HG03159 (cell line): ENCODE measurements at regions not wholly inside any gene's neighbourhood (a gene's known extent, or its start where the extent isn't known, plus 50 kb on each side); places are given as distances from the start of the nearest gene placed in this dataset.

Experiments used
- ATAC-seq: cut with Tn5 transposase; IDR thresholded peaks from one replicate; pipeline ENCODE4 v1.9.1; 2021; ENCODE audit warnings: mild to moderate bottlenecking, moderate library complexity; ENCODE audit not compliant: unreplicated experiment

- ATAC-seq, result no peak
Measured at GRCh38 chr4:122555216-122555615, 65.7 kb downstream of the IL21 start.

DNA sequence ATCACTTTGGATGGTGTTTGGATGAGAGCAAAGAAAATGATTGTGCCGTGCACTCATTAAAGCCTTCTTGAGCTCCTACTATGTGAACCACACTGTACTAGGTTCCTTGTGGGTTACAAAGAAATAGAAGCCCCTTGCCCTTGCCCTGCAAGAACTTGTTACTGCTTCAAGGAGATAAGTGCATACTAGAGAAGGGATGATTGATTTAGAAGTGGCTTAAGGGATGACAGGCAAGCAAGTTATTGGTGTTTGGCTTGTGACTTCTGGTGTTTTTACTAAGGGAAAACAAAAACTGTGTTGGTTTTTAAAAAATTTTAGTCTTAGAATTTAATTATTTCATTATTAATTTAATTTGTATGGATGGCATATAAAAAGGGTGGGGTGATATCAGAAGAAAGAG, 67.4 kb downstream of the IL21 start:
- ATAC-seq, result no peak

- ATAC-seq, result no peak
Measured at GRCh38 chr4:122552898-122553297, 68.0 kb downstream of the IL21 start.

GRCh38 chr4:122548886-122549630, 71.8 kb downstream of the IL21 start:
- no peak for ATAC-seq

GRCh38 chr4:122548452-122548851, 72.4 kb downstream of the IL21 start:
- ATAC-seq, result no peak

DNA sequence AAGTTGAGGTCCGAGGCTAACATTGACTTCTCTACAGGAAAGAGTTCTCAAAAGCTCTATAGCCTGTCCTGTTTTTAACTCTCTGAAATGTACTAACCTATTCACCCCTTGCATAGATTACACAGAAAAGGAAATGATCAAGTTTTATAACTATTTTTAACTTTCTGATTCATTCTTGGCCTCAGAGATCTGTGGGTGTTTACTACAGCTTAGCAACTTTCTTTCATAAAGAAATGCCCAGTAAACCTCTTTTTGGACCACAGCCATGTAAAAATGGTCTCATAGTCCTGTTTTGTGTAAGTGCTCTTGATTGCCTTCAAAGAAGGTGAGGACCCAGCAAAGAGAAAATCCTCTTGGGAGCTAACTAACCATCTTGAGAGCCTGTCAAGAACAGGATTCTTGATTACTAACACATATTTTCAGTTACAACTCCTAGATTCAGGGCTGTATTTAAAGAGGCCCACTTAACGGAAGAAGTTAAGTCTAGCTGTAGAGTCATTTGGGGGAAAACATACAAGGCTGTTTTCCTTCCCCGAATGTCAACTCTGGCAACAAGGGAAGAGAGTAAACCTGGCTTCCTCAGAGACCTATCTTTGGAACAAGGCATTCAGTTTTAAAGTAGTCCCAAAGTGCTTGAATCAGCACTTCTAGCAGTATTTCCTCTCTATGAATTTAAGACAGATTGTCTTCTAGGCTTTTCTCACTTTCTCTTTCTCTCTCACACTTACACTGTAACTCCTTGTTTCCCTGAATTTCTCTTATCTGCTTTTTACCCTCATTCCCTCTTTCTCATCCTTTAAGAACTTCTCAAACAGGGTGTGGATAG, 78.2 kb downstream of the IL21 start:
- ATAC-seq, result peak; percentile 85

DNA sequence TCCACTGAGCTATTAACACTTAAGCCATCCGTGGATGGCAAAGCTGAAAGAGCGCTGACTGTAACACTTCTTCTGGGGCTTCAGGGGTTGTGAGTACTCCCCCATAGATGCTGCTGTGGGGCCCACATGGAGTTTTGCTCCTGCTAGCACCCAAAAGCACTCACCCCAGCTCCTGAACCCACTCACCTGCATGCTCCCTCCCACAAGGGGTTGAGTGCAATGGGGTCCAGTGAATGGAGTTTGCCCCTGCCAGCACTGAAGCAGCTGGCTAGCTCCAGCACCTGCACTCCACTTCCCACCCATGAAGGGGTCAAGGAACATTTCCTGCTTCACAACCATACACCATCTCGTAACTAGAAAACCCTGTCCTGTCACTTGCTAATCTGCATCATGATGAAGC, 78.9 kb downstream of the IL21 start:
- ATAC-seq, result peak; percentile 21

DNA sequence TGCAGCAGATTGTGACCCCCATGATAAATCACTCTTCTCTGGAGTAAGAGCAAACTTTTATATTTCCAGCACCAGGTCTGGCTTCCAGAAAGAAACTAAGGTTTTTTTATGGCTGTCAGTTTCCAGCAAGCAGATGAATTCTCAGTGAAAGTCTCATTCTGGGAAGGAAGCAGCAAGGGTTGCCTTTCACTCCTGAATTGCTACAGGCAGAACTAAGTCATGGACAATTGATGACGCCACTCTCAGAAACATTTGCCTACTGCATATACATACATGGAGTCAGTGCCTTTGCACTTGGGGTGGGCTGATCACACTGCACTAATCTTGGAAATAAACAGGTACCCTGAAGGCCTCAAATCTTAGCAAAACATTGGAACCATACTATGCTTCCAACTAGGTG, 80.0 kb downstream of the IL21 start:
- ATAC-seq, result no peak

GRCh38 chr4:122539861-122540465, 80.9 kb downstream of the IL21 start:
- ATAC-seq, result no peak

DNA sequence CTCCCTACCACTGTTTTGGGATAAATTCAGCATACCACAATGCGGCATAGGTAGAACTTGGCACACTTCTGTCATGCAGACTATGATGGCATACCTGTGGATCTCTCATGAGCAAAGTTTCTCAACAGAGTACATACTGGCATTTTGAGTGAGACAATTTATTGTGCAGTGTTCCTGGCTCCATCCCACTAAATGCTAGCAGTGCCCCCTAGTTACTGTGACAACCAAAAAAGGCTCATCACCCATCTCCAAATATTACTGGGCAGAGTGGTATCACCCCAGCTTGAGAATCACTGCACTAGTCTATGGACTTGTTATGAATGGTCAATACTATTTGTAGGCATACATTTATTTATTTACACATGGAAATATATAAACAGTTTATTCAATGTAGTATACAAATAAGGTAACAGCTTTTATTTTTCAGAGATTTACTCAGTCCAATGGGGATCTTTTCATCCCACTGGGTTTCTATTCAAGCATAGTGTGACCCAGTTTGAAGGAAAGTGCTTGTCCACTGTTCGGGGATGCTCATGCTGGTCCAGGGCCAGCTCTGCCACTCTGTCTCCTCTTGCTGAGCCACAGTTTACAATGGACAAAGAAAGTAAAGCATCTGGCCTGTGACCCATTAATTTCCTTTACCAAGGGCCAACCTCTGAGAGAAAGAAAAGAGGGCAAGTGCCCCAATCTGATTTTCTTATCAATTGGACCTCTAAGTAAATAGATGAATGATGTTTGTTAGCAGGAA, 81.0 kb upstream of the IL2 start:
- no peak for ATAC-seq

GRCh38 chr4:122536001-122536400, 79.5 kb upstream of the IL2 start:
- ATAC-seq, result no peak

- no peak for ATAC-seq
Measured at GRCh38 chr4:122534776-122535175, 78.3 kb upstream of the IL2 start.

- ATAC-seq, result no peak
Measured at GRCh38 chr4:122533841-122534240, 77.3 kb upstream of the IL2 start.

- ATAC-seq, result no peak
Measured at GRCh38 chr4:122532766-122533165, 76.2 kb upstream of the IL2 start.

DNA sequence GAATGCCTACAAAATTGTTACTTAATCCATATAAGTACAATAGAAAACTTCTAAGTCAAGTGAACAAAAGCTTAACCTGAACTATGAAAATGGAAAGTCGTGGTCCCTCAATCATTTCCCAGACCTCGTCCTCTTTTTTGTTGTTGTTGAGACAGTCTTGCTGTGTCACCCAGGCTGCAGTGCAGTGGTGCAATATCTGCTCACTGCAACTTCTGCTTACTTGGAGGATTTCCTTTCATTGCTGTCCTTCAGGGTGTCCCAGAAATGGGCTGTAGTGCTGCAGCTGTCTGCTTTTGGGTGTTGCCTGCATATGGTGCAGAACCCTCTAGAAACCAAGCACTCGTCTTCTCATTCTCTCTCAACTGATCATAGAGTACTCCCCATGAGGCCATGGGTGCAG, 75.0 kb upstream of the IL2 start:
- no peak for ATAC-seq

- ATAC-seq, result no peak
Measured at GRCh38 chr4:122531038-122531437, 74.5 kb upstream of the IL2 start.

DNA sequence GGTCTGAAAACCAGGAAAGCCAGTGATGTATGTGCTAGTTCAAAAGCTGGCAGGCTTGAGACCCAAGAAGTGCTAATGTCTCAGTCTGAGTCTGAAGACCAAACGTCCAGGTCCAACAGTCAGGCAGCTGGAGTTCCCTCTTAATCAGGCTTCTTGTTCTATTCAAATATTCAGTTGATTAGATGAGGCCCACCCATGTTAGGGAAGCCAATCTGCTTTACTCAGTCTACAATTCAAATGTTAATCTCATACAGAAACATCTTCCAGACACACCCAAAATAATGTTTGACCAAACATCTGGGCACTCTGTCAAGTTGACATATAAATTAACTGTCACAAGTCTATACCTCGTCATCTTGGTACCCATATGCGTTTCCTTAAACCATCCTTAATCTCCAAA, 72.4 kb upstream of the IL2 start:
- ATAC-seq, result no peak

- no peak for ATAC-seq
Measured at GRCh38 chr4:122525865-122526264, 69.3 kb upstream of the IL2 start.

DNA sequence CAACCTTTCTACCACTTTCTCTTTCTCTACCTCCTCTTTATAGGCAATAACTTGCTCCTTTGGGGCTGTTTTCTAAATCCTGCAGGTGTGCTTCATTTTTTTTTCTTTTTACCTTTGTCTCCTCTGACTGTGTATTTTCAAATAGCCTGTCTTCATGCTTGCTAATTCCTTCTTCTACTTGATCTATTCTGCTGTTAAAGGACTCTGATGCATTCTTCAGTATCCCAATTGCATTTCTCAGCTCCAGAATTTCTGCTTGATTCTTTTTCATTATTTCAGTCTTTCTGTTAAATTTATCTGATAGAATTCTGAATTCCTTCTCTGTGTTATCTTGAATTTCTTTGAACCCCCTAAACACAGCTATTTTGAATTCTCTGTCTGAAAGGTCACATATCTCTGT, 67.7 kb upstream of the IL2 start:
- ATAC-seq, result no peak

DNA sequence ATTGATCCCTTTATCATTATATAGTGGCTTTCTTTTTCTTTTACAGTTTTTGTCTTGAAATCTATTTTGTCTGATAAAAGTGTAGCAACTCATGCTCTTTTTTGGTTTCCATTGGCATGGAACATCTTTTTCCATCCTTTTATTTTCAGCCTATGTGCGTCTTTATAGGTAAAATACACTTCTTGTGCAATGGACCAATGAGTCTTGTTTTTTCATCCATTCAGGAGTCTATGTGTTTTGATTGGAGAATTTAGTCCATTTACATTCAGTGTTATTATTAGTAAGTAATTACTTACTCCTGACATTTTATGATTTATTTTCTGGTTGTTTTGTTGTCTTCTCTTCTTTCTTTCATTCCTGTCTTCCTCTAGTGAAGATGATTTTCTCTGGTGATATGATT, 66.4 kb upstream of the IL2 start:
- no peak for ATAC-seq

DNA sequence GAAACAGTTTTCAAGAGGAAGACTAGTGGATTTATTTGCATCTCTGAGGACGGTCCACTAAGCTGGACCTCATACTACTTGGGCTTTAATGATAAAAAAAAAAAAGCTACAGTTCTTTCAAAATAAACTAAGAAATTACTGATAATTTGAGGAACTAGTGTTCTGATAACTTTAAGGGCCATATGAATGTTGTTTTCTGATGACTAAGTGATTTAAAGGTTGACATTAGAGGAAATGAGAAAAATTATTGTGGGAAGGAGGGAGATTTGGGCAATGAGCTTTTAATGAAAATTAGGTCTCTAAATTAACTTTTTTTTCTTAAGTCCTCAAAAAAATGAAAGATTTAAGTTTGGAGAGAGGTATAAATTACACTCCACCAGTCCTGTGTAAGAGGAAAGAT, 60.8 kb upstream of the IL2 start:
- no peak for ATAC-seq
